Neural cell (in vitro differentiated cells): ENCODE measurements at regions not wholly inside any gene's neighbourhood (a gene's known extent, or its start where the extent isn't known, plus 50 kb on each side); places are given as distances from the start of the nearest gene placed in this dataset.

Experiments
- H2AFZ ChIP-seq: fragments of 200-600, 300-800 bp; sonication (generic), shearing (Covaris generic); 2 replicates; pipeline ENCODE4 v1.6.0; 2014; ENCODE audit warnings: low read depth, mild to moderate bottlenecking, antibody characterized with exemption, low read length, moderate library complexity
- H3F3A ChIP-seq: fragments of 200-600 bp; shearing (Covaris generic); 2 replicates; pipeline ENCODE4 v1.6.1; 2016; ENCODE audit warnings: mild to moderate bottlenecking, moderate library complexity, mixed read lengths, antibody characterized with exemption, low read length; ENCODE audit not compliant: insufficient read depth, poor library complexity, severe bottlenecking
- H3K27ac ChIP-seq: fragments of 200-600, 300-800 bp; sonication (generic), shearing (Covaris generic); 2 replicates; pipeline ENCODE4 v1.5.1; 2014; ENCODE audit warnings: mild to moderate bottlenecking, low read length, moderate library complexity
- H3K27me3 ChIP-seq: fragments of 300-800, 200-600 bp; sonication (generic), shearing (Covaris generic); 2 replicates; pipeline ENCODE4 v1.6.0; 2014; ENCODE audit warnings: mild to moderate bottlenecking, low read depth, low read length, moderate library complexity; ENCODE audit not compliant: insufficient read depth
- H3K36me3 ChIP-seq: fragments of 300-800, 200-600 bp; sonication (generic), shearing (Covaris generic); 2 replicates; pipeline ENCODE4 v1.5.1; 2014; ENCODE audit warnings: mild to moderate bottlenecking, antibody characterized with exemption, low read length, moderate library complexity; ENCODE audit not compliant: insufficient read depth
- H3K4me2 ChIP-seq: fragments of 300-800, 200-600 bp; sonication (generic), shearing (Covaris generic); 2 replicates; pipeline ENCODE4 v1.6.0; 2014; ENCODE audit warnings: mild to moderate bottlenecking, low read length
- H3K4me3 ChIP-seq: fragments of 300-800, 200-600 bp; sonication (generic), shearing (Covaris generic); 2 replicates; pipeline ENCODE4 v1.5.1; 2014; ENCODE audit warnings: mild to moderate bottlenecking, low read length, moderate library complexity
- H3K79me2 ChIP-seq: fragments of 200-600 bp; shearing (Covaris generic); replicated peaks from 2 replicates; pipeline ENCODE4 v1.6.0; 2014; ENCODE audit warnings: mild to moderate bottlenecking, low read length, moderate library complexity; ENCODE audit not compliant: insufficient read depth
- H3K9ac ChIP-seq: fragments of 300-800, 200-600 bp; sonication (generic), shearing (Covaris generic); 2 replicates; pipeline ENCODE4 v1.6.1; 2016; ENCODE audit warnings: mild to moderate bottlenecking, low read length, mixed read lengths
- H3K9me2 ChIP-seq: fragments of 200-600 bp; shearing (Covaris generic); 2 replicates; pipeline ENCODE4 v1.6.1; 2016; ENCODE audit warnings: mild to moderate bottlenecking, low read length, mixed read lengths; ENCODE audit not compliant: insufficient read depth
- H3K9me3 ChIP-seq: fragments of 200-600, 300-800 bp; sonication (generic), shearing (Covaris generic); 2 replicates; pipeline ENCODE4 v1.6.1; 2016; ENCODE audit warnings: mild to moderate bottlenecking, mixed run types, low read length, moderate library complexity, mixed read lengths
- H4K20me1 ChIP-seq: fragments of 200-600 bp; shearing (Covaris generic); 2 replicates; pipeline ENCODE4 v1.6.1; 2016; ENCODE audit warnings: mild to moderate bottlenecking, mixed run types; ENCODE audit not compliant: insufficient read depth
- CTCF ChIP-seq: fragments of 450-650 bp; IDR thresholded peaks from 2 replicates; pipeline ENCODE4 v1.5.1; 2014; ENCODE audit warnings: antibody characterized with exemption, mild to moderate bottlenecking, moderate library complexity; ENCODE audit not compliant: poor library complexity, severe bottlenecking
- EP300 ChIP-seq: fragments of 450-650 bp; conservative IDR thresholded peaks from 2 replicates; pipeline ENCODE4 v1.6.1; 2014; ENCODE audit warnings: antibody characterized with exemption, mild to moderate bottlenecking, moderate library complexity; ENCODE audit not compliant: poor library complexity, severe bottlenecking
- EZH2 ChIP-seq: fragments of 200-600, 300-800 bp; shearing (Covaris generic), sonication (generic); IDR thresholded peaks from 2 replicates; pipeline ENCODE4 v1.6.1; 2014; ENCODE audit warnings: antibody characterized with exemption, low read length, borderline replicate concordance, mild to moderate bottlenecking; ENCODE audit not compliant: insufficient read depth, poor library complexity, severe bottlenecking
- MXI1 ChIP-seq: fragments of 450-650 bp; conservative IDR thresholded peaks from 2 replicates; pipeline ENCODE4 v1.6.1; 2014; ENCODE audit warnings: antibody characterized with exemption, mild to moderate bottlenecking; ENCODE audit not compliant: poor library complexity, severe bottlenecking
- POLR2AphosphoS5 ChIP-seq: IDR thresholded peaks from 2 replicates; pipeline ENCODE4 v1.6.1; 2012
- RAD21 ChIP-seq: fragments of 450-650 bp; conservative IDR thresholded peaks from 2 replicates; pipeline ENCODE4 v1.6.1; 2014; ENCODE audit warnings: antibody characterized with exemption, mild to moderate bottlenecking, moderate library complexity
- REST ChIP-seq: IDR thresholded peaks from 2 replicates; pipeline ENCODE4 v1.6.1; 2012; ENCODE audit warnings: borderline replicate concordance
- SMC3 ChIP-seq: fragments of 450-650 bp; conservative IDR thresholded peaks from 2 replicates; pipeline ENCODE4 v1.6.1; 2014; ENCODE audit warnings: antibody characterized with exemption, mild to moderate bottlenecking, moderate library complexity; ENCODE audit not compliant: poor library complexity
- TAF1 ChIP-seq: IDR thresholded peaks from 2 replicates; pipeline ENCODE4 v1.6.1; 2012; ENCODE audit warnings: low read depth

- TF ChIP-seq SMC3 (no peak), EZH2 (no peak), TAF1 (no peak), RAD21 (no peak), POLR2AphosphoS5 (no peak), REST (no peak), CTCF (no peak), MXI1 (no peak), EP300 (no peak)
- no peaks in the 10 kb centered on the region for H3K27me3 ChIP-seq
- no peak overlapping the region for H3K4me3 ChIP-seq
- H2AFZ ChIP-seq = no peak overlapping the region
- H4K20me1 ChIP-seq = no peaks in the 10 kb centered on the region
- H3K4me2 ChIP-seq = no peak overlapping the region
- no peaks in the 10 kb centered on the region for H3K9me3 ChIP-seq
- no peaks in the 10 kb centered on the region for H3K79me2 ChIP-seq
- H3K27ac ChIP-seq = no peak overlapping the region
- no peak overlapping the region for H3K9ac ChIP-seq
- no peaks in the 10 kb centered on the region for H3K9me2 ChIP-seq
- H3F3A ChIP-seq = no peaks in the 10 kb centered on the region
- H3K36me3 ChIP-seq = no peaks in the 10 kb centered on the region
These were observed 143.4 kb downstream of the TENT4A start for GRCh38 chr5:6856653-6857052.

GRCh38 chr5:6858419-6858818 lies 145.2 kb downstream of the TENT4A start:
- H3K4me2 ChIP-seq = no peak overlapping the region
- H3K27me3 ChIP-seq = no peaks in the 10 kb centered on the region
- no peaks in the 10 kb centered on the region for H3K9me3 ChIP-seq
- H3K27ac ChIP-seq = no peak overlapping the region
- no peak overlapping the region for H2AFZ ChIP-seq
- no peaks in the 10 kb centered on the region for H3K79me2 ChIP-seq
- H3K36me3 ChIP-seq = no peaks in the 10 kb centered on the region
- H3K9me2 ChIP-seq = no peaks in the 10 kb centered on the region
- no peak for TF ChIP-seq REST
- no peak for TF ChIP-seq POLR2AphosphoS5
- TF ChIP-seq SMC3 = no peak
- no peaks in the 10 kb centered on the region for H3F3A ChIP-seq
- H3K4me3 ChIP-seq = no peak overlapping the region
- H3K9ac ChIP-seq = no peak overlapping the region
- no peaks in the 10 kb centered on the region for H4K20me1 ChIP-seq
